HG03175 (cell line): ENCODE measurements at regions not wholly inside any gene's neighbourhood (a gene's known extent, or its start where the extent isn't known, plus 50 kb on each side); places are given as distances from the start of the nearest gene placed in this dataset.
"Not testable (repeated sequence)": the region's sequence is repeated elsewhere in the genome, so short reads cannot be mapped to it uniquely, and the experiment has no call there.

ENCODE experiments used
- ATAC-seq: cut with Tn5 transposase; IDR thresholded peaks from one replicate; pipeline ENCODE4 v1.9.1; 2021; ENCODE audit warnings: mild to moderate bottlenecking, moderate library complexity; ENCODE audit not compliant: unreplicated experiment

GRCh38 chr3:106428565-106428994 is 559.8 kb upstream of the CBLB start:
- ATAC-seq = no peak

GRCh38 chr3:106431721-106432120 is 562.9 kb upstream of the CBLB start:
- no peak for ATAC-seq

GRCh38 chr3:106435899-106436453 is 567.2 kb upstream of the CBLB start:
- no peak for ATAC-seq

GRCh38 chr3:106438887-106439286 is 570.1 kb upstream of the CBLB start:
- no peak for ATAC-seq

GRCh38 chr3:106440672-106441071 is 571.9 kb upstream of the CBLB start:
- ATAC-seq = peak; percentile 56

GRCh38 chr3:106446271-106446670 is 577.5 kb upstream of the CBLB start:
- ATAC-seq = no peak

GRCh38 chr3:106447723-106448301 is 579.0 kb upstream of the CBLB start:
- ATAC-seq = no peak

- not testable (repeated sequence) for ATAC-seq
Measured at GRCh38 chr3:106448372-106448966, 579.7 kb upstream of the CBLB start.

- ATAC-seq = no peak
Measured at GRCh38 chr3:106452096-106452495, 583.3 kb upstream of the CBLB start.

GRCh38 chr3:106454497-106454896 is 585.7 kb upstream of the CBLB start:
- no peak for ATAC-seq

- peak; percentile 99 for ATAC-seq
Measured at GRCh38 chr3:106457281-106458180, 588.7 kb upstream of the CBLB start.

GRCh38 chr3:106458952-106459351 is 590.1 kb upstream of the CBLB start:
- no peak for ATAC-seq

GRCh38 chr3:106466881-106467280 is 598.1 kb upstream of the CBLB start:
- no peak for ATAC-seq

- no peak for ATAC-seq
Measured at GRCh38 chr3:106473576-106474475, 605.0 kb upstream of the CBLB start.

GRCh38 chr3:106482451-106482850 is 613.6 kb upstream of the CBLB start:
- ATAC-seq = no peak

GRCh38 chr3:106485217-106485616 is 616.4 kb upstream of the CBLB start:
- no peak for ATAC-seq

- no peak for ATAC-seq
Measured at GRCh38 chr3:106485802-106486201, 617.0 kb upstream of the CBLB start.

GRCh38 chr3:106486945-106487639 is 618.3 kb upstream of the CBLB start:
- ATAC-seq = not testable (repeated sequence)

- ATAC-seq = no peak
Measured at GRCh38 chr3:106488331-106488730, 619.5 kb upstream of the CBLB start.

- ATAC-seq = no peak
Measured at GRCh38 chr3:106491796-106492195, 623.0 kb upstream of the CBLB start.
